GM12878 (cell line): ENCODE measurements at regions not wholly inside any gene's neighbourhood (a gene's known extent, or its start where the extent isn't known, plus 50 kb on each side); places are given as distances from the start of the nearest gene placed in this dataset.

Experiments
- ATAC-seq: fragments of 200-7000 bp; cut with Tn5 transposase; 3 replicates; pipeline ENCODE4 v1.9.1; 2020; ENCODE audit warnings: mild to moderate bottlenecking, moderate library complexity
- BruUV-seq: library from RNA; stranded (reverse); fragments of 400-500 nt; replicated peaks from 2 replicates; lab custom pipeline; 2021; lab: Mats Ljungman, UMichigan
- CTCF ChIA-PET: fragments of 300-600 bp; sonication (Branson Sonifier 250); formaldehyde crosslinking; extraction: SDS; loops from one replicate; lab custom pipeline; 2021; ENCODE audit warnings: inconsistent platforms; lab: Yijun Ruan, JAX
- POLR2A ChIA-PET: fragments of 350-600 bp; formaldehyde crosslinking; extraction: SDS; loops from one replicate; lab custom pipeline; 2021; ENCODE audit warnings: inconsistent platforms; lab: Charles Lee
- RAD21 ChIA-PET: fragments of 300-600 bp; sonication (Branson Sonifier 250); formaldehyde crosslinking; loops from one replicate; lab custom pipeline; 2023; ENCODE audit warnings: antibody characterized with exemption; ENCODE audit not compliant: unreplicated experiment; lab: Charles Lee
- SMC1A ChIA-PET: fragments of 300-600 bp; sonication (Branson Sonifier 250); formaldehyde crosslinking; loops from one replicate; lab custom pipeline; 2023; ENCODE audit not compliant: unreplicated experiment, uncharacterized antibody; lab: Charles Lee
- DNase-seq: peaks from one replicate; pipeline ENCODE4 v3.0.0-alpha.2; 2011; ENCODE audit warnings: low read depth, low spot score
- FAIRE-seq: peaks from 3 replicates; lab custom pipeline; 2011; peaks lifted over from hg19 to GRCh38; lab: Jason Lieb, UNC
- H2AFZ ChIP-seq: 2 replicates; pipeline ENCODE4 v1.6.0; 2011; ENCODE audit warnings: low read depth, low read length, control low read depth; ENCODE audit not compliant: control insufficient read depth
- H3K27ac ChIP-seq: 2 replicates; pipeline ENCODE4 v1.5.1; 2011; ENCODE audit warnings: control low read depth; ENCODE audit not compliant: control insufficient read depth, insufficient read depth
- H3K27me3 ChIP-seq, 2 experiments: replicated peaks in 1 of 2; 2 replicates each; pipeline versions ENCODE4 v1.6.0 to v1.6.1; 2011; ENCODE audit warnings: low read length in 1 of 2; ENCODE audit not compliant: control insufficient read depth in 2 of 2, insufficient read depth in 2 of 2
- H3K36me3 ChIP-seq, 2 experiments: 2 replicates each; pipeline ENCODE4 v1.5.1; 2011; ENCODE audit warnings: low read length in 1 of 2; ENCODE audit not compliant: control insufficient read depth in 2 of 2, insufficient read depth in 2 of 2
- H3K4me1 ChIP-seq: 2 replicates; pipeline ENCODE4 v1.6.1; 2011; ENCODE audit warnings: mild to moderate bottlenecking, low read length, moderate library complexity, mixed read lengths; ENCODE audit not compliant: control insufficient read depth, insufficient read depth
- H3K4me2 ChIP-seq: 2 replicates; pipeline ENCODE4 v1.6.0; 2011; ENCODE audit warnings: control low read depth; ENCODE audit not compliant: control insufficient read depth, insufficient read depth
- H3K4me3 ChIP-seq: fragments of 200-600 bp; sonication (generic); 2 replicates; pipeline ENCODE4 v1.5.1; 2016
- H3K79me2 ChIP-seq: 2 replicates; pipeline ENCODE4 v1.6.0; 2011; ENCODE audit warnings: low read length; ENCODE audit not compliant: control insufficient read depth, insufficient read depth
- H3K9ac ChIP-seq: 2 replicates; pipeline ENCODE4 v1.8.0; 2011; ENCODE audit warnings: low read length, control low read depth, mixed read lengths; ENCODE audit not compliant: control insufficient read depth, insufficient read depth
- H3K9me3 ChIP-seq: replicated peaks from 3 replicates; pipeline ENCODE4 v1.5.1; 2011; ENCODE audit warnings: mild to moderate bottlenecking, low read length; ENCODE audit not compliant: control insufficient read depth, insufficient read depth
- H4K20me1 ChIP-seq: 2 replicates; pipeline ENCODE4 v1.6.0; 2011; ENCODE audit not compliant: control insufficient read depth, insufficient read depth
- CREB1 ChIP-seq: IDR thresholded peaks from 2 replicates; pipeline ENCODE4 v1.6.1; 2012; ENCODE audit warnings: low read depth, mild to moderate bottlenecking, inconsistent platforms
- CUX1 ChIP-seq: IDR thresholded peaks from 2 replicates; pipeline ENCODE4 v1.6.1; 2012; ENCODE audit warnings: improper control_type of control experiment, low read depth, low read length; ENCODE audit not compliant: insufficient replicate concordance
- EED ChIP-seq: sonication (generic); IDR thresholded peaks from 2 replicates; pipeline ENCODE4 v1.6.1; 2016; ENCODE audit warnings: antibody characterized with exemption, low read depth
- EZH2 ChIP-seq: IDR thresholded peaks from 2 replicates; pipeline ENCODE4 v1.6.1; 2012; ENCODE audit warnings: low read depth, mild to moderate bottlenecking, control low read depth, inconsistent platforms, low read length, borderline replicate concordance; ENCODE audit not compliant: control insufficient read depth
- KDM1A ChIP-seq: fragments of 200-600 bp; sonication (generic); IDR thresholded peaks from 2 replicates; pipeline ENCODE4 v1.6.1; 2016; ENCODE audit warnings: borderline replicate concordance
- SREBF2 ChIP-seq: IDR thresholded peaks from 2 replicates; pipeline ENCODE4 v1.6.1; 2012; ENCODE audit warnings: mild to moderate bottlenecking, low read length
- STAT1 ChIP-seq: fragments of 450-650 bp; conservative IDR thresholded peaks from 2 replicates; pipeline ENCODE4 v1.6.1; 2014; ENCODE audit warnings: antibody characterized with exemption, mild to moderate bottlenecking
- TCF12 ChIP-seq: IDR thresholded peaks from 2 replicates; pipeline ENCODE4 v1.6.1; 2011; ENCODE audit warnings: low read depth, mild to moderate bottlenecking, low read length
- YBX1 ChIP-seq: fragments of 450-650 bp; IDR thresholded peaks from 2 replicates; pipeline ENCODE4 v1.6.1; 2016; ENCODE audit warnings: antibody characterized with exemption
- WGBS: methylation state at CpG from one replicate; pipeline ENCODE4 v1.1.6; 2016; ENCODE audit warnings: low lambda C conversion rate; ENCODE audit not compliant: insufficient replicate concordance, insufficient coverage; ENCODE audit errors: missing lambda C conversion rate; 5-methylcytosine and 5-hydroxymethylcytosine counted together
- in situ Hi-C: fragments of 300-500 bp; cut with MboI; formaldehyde crosslinking; loops from 9 replicates; pipeline ENCODE4 v1.14.3; 2018; ENCODE audit warnings: mixed read lengths
- intact Hi-C: fragments of 100-400 bp; cut with micrococcal nuclease; formaldehyde crosslinking; loops from one replicate; pipeline ENCODE4 v1.14.2; 2022; ENCODE audit not compliant: unreplicated experiment

GRCh38 chr7:131839967-131840690 is 283.7 kb upstream of the PODXL start:
- SMC1A ChIA-PET, result no interaction called here
- TF ChIP-seq EZH2, result no peak
- no peak for TF ChIP-seq SREBF2
- no peak for TF ChIP-seq YBX1
- TF ChIP-seq KDM1A, result no peak
- no peak for TF ChIP-seq TCF12
- TF ChIP-seq CREB1, result no peak
- TF ChIP-seq CUX1, result no peak
- no peak for TF ChIP-seq EED
- no peak for TF ChIP-seq STAT1
- H3K79me2 ChIP-seq, result no peaks in the 10 kb centered on the region
- H3K9me3 ChIP-seq, result no peaks in the 10 kb centered on the region
- 0% methylated on average over 4 of the region's 4 CpGs for WGBS
- in situ Hi-C loops (no loop called here), intact Hi-C loops (no loop called here)
- no peaks in the 10 kb centered on the region for H4K20me1 ChIP-seq
- no peak overlapping the region for H3K9ac ChIP-seq
- RAD21 ChIA-PET, result no interaction called here
- CTCF ChIA-PET, result no interaction called here
- H3K36me3 ChIP-seq, result no peaks in the 10 kb centered on the region
- no TSS peak for BruUV-seq
- no peak for DNase-seq
- POLR2A ChIA-PET, result no interaction called here
- H3K27me3 ChIP-seq, result peaks cover 0 to 1% of the 10 kb centered on the region in 2 experiments; a peak in 1 of 4 replicates
- FAIRE-seq, result no peak
- H3K4me1 ChIP-seq, result no peaks in the 10 kb centered on the region
- no peak overlapping the region for H3K4me3 ChIP-seq
- ATAC-seq, result no peak
- H3K27ac ChIP-seq, result no peak overlapping the region
- H2AFZ ChIP-seq, result no peak overlapping the region
- no peak overlapping the region for H3K4me2 ChIP-seq
